IPS-NIHi11 (cell line): ENCODE measurements at regions not wholly inside any gene's neighbourhood (a gene's known extent, or its start where the extent isn't known, plus 50 kb on each side); places are given as distances from the start of the nearest gene placed in this dataset.
A peak's percentile ranks its signal among the peaks of the same experiment; 100 is the strongest.
"Not testable (repeated sequence)": the region's sequence is repeated elsewhere in the genome, so short reads cannot be mapped to it uniquely, and the experiment has no call there.

ENCODE experiments used
- DNase-seq: peaks from one replicate; pipeline ENCODE4 v3.0.0; 2012; ENCODE audit warnings: mixed read lengths, low spot score

DNA sequence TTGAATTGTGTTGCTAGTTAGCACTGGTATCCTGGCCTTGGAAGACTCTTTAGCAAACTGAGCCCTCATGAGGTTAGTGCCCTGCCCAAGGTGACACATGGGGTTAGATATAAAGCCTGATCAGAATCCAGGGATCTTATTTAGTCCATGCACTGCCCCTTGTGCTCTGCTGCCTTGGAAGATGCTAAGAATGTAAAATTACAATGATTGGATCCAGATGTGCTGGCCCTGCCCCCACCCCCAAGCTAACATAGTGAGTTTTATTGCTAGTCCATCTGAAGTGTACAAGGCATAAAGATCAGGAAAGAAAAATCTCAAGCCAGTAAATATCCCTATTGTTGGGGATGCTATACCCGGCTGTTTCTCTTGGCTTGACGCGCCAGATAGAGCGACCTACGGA lies 248.1 kb upstream of the C2CD4B start:
- no peak for DNase-seq

DNA sequence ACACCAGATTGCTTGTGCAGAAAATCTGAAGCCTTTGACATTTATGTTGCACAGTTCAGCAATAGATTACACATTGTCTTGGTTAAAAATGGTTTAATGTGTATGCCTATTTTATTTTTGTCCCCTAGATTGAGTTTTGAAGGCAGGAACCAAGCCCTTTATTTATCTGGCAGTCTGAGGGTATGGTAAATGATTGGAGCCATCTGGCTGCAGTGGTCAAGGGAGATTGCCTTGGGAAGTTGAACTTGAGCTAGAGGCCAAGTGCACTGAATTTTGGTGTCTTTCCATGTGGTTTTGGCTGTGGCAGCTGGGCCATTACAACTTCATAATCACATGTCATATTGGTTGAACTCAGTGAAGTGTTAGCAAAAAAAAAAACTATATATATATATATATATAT lies 248.7 kb upstream of the C2CD4B start:
- no peak for DNase-seq

- no peak for DNase-seq
These were observed 250.4 kb upstream of the C2CD4B start for GRCh38 chr15:62415498-62415897.

DNA sequence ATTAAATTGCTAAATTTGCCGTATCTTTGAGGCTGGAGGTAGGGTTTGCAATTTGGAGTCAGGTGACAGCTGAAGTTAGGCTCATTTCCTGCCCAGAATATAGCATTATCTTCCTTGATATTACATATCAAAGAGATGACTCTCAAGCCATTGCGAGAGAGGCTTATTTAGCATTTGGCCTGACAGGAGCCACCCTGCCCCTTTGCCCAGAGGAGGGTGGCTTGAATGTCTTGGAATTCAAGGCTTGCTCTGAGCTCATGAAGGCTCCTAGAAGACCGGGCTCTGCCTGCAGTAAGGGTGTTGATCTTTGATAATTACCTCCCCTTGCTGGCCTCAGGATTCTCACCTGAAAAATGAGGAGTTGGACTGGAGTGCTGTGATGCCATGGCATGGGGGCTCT lies 251.4 kb upstream of the C2CD4B start:
- peak; percentile 32 for DNase-seq

- no peak for DNase-seq
These were observed 252.4 kb upstream of the C2CD4B start for GRCh38 chr15:62417439-62417838.

GRCh38 chr15:62418496-62418895 lies 253.4 kb upstream of the C2CD4B start:
- DNase-seq = not testable (repeated sequence)

GRCh38 chr15:62419192-62419591 lies 254.1 kb upstream of the C2CD4B start:
- DNase-seq = no peak

GRCh38 chr15:62420371-62420770 lies 255.3 kb upstream of the C2CD4B start:
- not testable (repeated sequence) for DNase-seq

DNA sequence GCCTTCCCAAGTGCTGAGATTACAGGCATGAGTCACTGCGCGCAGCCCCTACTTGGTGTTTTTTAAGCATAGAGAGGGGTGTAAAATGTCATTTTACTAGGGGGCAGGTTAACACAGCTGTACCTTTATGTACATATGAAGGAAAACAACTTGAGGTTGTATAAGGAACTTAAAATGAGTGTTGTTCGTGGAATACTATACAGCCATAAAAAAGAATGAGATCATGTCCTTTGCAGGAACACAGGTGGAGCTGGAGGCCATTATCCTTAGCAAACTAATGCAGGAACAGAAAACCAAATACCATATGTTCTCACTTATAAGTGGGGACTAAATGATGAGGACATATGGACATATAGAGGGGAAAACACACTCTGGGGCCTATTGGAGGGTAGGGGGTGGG lies 256.2 kb upstream of the C2CD4B start:
- no peak for DNase-seq

GRCh38 chr15:62426387-62426956 lies 261.4 kb upstream of the C2CD4B start:
- no peak for DNase-seq

GRCh38 chr15:62428259-62428658 lies 263.2 kb upstream of the C2CD4B start:
- DNase-seq = no peak

- no peak for DNase-seq
These were observed 263.9 kb upstream of the C2CD4B start for GRCh38 chr15:62428851-62429598.

DNA sequence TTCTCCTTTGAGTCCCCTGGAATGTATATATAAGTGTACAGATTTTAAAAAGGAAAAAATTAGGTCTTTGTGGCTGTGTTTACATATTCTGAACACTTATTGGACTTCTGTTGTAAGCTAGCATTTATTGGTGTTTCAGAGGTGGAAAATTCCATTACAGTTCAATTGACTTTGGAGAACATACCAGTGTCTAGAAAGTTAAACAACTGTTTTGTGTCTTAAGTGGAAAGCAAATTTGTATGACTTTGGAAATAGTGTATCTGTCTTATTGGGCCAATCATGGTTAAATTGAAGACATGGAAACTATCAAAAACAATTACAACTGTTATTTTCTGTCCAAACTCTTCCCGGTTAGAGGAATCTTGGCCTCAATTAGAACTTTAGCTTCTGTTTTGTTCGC lies 265.0 kb upstream of the C2CD4B start:
- DNase-seq = no peak

GRCh38 chr15:62430552-62430951 lies 265.5 kb upstream of the C2CD4B start:
- DNase-seq = no peak

- no peak for DNase-seq
These were observed 266.1 kb upstream of the C2CD4B start for GRCh38 chr15:62431008-62431797.

DNA sequence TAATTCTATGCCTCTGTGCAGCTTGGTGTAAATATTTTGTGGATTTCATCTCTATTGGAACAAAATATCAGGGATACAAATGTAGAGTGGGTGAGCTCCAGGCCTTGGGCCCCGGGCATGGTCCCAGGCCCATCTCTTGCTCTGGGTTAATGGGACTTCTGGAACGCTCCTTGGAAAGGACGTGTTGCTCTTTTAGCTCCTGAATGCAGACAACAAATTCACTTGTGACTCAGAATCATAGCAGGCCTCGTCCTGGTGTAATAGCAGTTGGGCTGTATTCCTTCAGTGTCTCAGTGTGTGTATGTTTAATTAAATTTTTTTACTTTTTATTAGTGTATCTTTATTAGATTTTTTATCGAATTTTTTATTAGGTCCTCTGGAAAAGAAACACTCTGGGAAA lies 266.7 kb upstream of the C2CD4B start:
- DNase-seq = no peak

DNA sequence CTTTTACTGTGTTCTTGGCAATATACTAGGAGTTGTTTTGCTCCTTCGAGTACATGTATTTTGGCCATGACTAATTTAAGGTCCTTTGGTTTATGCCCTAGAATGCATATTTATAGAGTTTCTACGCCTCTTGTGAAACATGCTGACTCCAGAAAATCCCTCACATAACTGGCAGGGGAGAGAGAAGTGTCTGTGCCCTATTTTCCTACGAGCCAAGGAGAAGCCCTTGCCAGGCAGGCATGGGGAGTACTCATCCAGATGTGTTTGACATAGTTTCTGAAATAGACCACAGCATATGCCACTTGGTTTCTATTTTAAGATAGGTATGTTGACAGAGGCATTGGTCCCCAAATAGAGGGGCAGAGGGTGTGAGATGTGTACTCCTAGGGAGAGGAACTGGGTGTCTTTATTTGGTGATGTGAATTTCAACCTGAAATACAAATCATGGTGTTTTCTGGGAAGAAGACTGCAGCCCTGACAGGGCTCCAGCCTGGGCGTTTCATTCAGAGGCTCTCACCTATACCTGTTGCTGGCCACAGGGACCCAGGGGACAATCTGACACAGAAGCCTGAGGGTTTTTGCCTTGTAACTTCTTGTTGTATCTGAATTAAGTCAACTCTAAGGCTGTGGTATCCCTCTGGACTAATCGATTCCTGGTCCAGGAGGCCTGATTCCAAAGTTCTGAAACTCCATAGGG lies 267.8 kb upstream of the C2CD4B start:
- DNase-seq = no peak

- DNase-seq = no peak
These were observed 271.1 kb upstream of the C2CD4B start for GRCh38 chr15:62436235-62436634.

DNA sequence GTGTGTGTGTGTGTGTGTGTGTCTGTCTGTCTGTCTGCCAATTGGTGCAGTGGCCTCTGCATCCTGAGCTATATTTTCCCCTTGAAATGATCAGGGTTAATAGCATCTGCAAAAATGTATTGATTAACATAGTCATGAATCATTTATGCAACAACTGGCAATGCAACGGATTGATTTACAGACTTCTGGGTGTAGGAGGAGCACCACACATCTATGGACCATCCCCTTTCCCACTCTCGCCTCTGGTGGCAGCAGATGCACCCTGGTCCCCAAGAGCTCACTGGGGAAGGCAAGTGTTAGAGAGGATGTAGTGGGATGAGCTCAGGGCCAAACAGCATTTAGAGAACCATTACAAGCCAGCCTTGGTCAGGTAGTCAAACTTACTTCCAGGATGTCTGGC lies 272.7 kb upstream of the C2CD4B start:
- no peak for DNase-seq

DNA sequence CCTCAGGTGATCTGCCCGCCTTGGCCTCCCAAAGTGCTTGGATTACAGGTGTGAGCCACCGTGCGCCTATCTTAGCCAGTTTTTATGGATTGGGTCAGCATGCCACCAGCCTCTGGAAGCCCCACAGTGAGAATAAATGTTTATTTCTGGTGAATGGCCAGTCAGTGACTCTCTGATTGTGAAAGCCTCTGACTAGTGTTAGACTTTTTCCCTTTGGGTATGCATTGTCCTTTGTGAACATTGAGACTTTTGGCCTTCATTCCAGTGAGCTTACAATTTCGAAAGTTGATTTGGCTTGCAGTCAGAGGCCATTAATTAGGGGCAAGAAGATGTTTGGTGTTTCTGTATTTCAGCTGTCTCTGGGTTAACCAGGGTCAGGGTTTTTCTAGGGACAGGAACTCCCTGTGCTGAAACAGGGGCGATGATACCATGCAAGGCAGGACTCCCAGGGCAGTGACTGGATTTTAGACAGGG lies 274.5 kb upstream of the C2CD4B start:
- no peak for DNase-seq

GRCh38 chr15:62440362-62441105 lies 275.4 kb upstream of the C2CD4B start:
- no peak for DNase-seq
